GM04504 (cell line): ENCODE measurements at regions not wholly inside any gene's neighbourhood (a gene's known extent, or its start where the extent isn't known, plus 50 kb on each side); places are given as distances from the start of the nearest gene placed in this dataset.

Experiments
- DNase-seq: peaks from one replicate; pipeline ENCODE4 v3.0.0-alpha.2; 2012; ENCODE audit warnings: low read depth

DNA sequence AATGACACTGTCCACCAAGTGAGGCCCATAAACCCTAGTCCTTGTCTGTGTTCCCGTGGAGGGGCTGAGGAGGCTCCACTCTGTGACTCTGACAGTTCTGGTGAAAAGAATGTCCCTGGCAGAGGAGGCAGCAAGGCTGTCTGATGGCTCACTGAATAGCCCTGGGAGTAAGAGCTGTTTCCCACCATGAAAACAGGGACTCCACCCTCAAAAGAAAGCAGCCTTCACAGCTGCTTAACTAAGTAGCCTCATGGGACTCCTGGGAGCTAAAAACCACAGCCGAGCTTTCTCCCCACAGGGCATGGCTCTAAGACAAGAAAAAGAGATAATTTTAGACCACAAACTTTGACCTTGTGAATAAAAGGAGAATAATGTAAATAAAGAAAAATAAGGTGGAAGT, 135.1 kb upstream of the FRY start:
- DNase-seq: peak; percentile 90

DNA sequence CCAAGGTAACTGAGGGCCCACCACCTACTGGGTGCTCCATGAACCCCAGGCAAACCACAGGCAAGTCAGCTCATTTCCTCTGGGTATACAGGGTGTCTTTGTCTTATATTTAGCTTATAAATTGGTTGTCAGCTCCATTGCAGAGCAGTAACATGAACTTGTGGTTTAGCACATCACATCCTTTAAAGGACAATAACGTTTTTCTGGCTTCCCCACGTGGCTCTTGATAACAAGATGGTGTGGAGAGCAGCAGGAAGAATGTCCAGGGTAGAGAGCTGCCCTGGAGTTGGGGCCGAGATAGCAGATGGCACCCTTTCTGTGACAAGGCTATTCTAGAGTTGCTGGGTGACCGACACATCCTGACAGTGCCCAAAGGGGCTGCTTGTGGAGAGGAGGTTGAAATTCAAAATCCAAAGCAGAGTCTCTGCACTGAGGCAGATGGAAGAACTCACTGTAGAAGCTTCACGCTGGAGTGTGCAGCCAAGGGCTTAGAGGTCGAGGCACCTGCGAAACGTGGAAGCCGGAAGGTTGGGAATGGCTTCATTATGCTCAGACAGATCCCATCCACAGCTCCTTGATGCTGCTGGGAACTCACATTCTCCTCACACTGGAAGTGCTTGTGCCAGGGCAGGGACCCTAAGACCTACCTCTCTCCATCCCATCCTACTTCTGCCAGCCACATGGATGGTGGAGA, 133.0 kb upstream of the FRY start:
- DNase-seq: no peak

GRCh38 chr13:31901985-31902384, 129.6 kb upstream of the FRY start:
- DNase-seq: no peak

DNA sequence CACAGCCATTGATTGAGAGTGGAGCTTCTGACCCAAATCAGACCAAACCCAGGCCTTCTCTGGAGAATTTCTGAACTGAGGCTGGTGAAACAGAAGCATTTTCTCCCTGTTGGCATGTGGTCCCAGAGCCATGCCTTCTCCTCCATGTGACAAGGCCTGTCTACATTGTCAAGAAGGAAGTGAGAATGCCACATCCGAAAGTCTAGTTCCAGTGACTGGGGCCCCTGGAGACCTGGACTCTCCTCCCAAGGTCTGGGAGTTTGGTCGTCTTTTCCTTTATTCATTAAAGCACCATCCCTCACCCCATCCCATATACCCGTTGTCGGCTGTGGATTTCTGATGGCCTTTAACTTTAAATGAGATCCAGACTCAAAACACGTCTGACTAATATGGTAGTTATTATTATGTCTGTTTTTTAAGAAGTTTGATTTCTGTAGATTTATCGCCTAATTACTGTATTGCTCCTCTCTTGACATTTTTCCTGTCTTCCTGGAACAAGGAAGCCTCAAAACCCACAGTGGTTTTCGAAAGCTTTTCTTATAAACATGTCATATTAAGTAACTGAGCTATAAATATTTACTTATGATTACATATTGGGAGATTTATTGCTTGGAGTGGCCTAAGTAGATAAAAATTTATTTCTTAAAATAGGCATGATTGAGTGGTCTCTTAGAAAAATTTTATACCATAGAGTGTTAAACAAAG, 128.3 kb upstream of the FRY start:
- DNase-seq: no peak

DNA sequence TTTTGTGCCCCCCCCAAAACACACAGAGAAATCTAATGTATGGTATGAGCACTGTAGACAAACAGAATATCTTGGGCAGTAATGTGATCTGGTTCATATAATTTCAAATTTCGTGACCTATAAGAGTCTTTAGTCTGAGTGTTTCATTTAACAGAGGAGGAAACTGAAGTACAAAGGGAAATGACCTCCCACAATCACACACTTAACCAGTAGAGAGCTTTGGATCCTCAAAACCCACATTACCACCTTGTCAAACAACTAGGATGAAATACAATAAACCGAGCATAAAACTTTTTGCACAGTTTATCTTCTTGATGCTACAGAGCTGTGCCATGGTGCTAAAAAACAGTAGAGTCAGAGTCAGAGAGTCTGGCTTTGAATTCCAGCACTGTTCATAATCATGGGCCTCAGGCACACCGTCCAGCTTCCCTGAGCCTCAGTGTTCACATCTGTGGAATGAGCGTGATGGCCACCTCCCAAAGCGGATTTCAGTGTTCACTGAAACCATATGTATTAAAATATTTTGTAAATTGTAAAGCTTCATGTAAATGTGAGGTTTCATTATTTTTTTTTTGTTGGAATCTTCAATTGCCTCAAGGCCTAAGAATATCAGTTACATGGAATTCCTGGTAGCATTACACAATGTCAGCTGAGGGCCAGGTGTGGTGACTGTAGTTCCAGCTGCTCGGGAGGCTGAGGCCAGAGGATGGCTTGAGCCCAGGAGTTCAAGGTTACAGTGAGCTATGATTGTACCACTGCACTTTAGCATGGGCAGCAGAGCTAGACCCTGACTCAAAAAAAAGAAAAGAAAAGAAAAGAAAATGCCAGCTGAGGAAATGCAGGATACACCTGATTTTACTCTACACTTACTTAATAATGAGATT, 126.4 kb upstream of the FRY start:
- no peak for DNase-seq

- no peak for DNase-seq
Measured at GRCh38 chr13:31905961-31906360, 125.6 kb upstream of the FRY start.

DNA sequence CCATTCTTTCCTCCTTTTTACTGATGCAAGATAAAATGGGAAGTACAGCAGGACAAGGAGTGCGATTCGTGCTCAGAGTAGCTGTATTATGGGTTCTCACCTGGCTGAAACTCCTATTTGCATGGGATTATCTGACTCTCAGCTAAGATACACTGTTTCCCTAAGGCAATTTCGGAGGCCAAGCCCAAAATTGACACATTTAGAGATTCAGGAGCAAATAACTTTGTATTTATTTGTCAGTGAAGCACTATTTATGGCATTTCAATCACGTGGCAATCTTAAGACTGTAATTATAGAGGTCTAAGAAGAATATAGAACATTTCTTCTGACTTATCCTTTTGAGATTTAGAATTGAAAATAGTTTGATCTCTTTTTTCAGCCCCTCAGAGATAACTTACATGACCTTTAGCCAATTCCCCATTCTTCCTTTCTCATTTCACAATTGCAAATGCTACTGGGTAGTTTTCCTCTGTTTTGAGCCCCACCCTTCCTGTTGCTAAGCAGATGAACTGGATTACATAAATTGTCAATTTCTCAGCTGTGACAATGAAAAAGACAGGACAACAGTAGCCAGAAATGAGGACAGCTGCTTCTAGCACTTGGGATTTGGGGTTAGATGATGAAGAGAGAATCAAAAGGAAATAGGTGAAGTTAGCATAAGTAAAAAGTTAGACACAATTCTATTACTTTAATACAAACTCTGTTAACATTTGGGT, 122.7 kb upstream of the FRY start:
- DNase-seq: no peak

DNA sequence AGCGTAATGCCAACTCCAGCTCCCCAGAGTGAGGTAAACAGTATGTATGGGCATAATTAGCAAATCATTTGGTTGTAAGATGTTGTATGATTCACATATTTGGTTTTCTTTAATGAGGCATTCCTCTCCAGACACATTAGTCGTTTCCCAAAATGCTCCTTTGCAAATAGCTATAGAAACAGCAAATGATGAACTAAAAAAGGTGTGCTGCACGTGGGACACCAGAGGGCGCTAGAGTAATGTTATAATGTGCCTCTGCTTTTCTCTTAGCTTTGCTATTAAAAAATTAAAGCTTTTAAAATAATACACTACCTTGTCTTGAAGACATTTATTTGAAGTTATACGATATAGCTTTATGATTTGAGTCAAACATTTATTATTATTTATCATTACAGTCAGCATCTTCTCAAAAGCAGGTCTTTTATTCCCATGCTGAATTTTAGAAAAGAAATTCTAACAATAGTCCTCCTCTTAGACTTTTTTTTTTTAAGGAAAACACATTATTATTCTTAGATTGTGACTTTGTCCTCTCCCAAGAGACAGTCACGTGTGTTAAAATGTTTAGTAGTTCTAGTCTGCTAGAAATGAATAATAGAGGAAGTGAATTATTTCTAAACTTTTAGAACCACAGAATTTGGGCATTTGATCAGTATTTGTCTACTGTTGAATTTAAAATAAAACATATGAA, 121.6 kb upstream of the FRY start:
- peak; percentile 35 for DNase-seq

GRCh38 chr13:31910633-31911032, 120.9 kb upstream of the FRY start:
- DNase-seq: no peak

GRCh38 chr13:31912647-31913401, 118.8 kb upstream of the FRY start:
- DNase-seq: no peak

DNA sequence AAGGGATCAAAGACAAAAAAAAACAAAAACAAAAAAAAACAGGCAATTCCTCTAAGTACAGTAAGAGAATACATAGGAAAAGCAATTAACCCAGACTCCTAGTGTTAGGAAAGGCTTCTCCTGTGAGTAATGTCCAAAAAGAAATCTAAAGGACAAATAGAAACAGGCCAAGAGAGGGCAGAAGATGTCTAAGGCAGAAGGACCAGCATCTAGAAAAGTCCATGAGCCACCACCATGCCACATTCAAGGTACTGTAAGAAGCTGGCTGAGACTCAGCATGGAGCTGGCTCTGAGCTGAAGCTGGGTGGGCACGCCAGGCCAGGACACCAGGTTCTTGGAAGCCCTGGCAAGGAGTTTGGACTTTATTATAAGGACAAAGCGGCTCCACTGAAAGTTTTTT, 118.1 kb upstream of the FRY start:
- no peak for DNase-seq

DNA sequence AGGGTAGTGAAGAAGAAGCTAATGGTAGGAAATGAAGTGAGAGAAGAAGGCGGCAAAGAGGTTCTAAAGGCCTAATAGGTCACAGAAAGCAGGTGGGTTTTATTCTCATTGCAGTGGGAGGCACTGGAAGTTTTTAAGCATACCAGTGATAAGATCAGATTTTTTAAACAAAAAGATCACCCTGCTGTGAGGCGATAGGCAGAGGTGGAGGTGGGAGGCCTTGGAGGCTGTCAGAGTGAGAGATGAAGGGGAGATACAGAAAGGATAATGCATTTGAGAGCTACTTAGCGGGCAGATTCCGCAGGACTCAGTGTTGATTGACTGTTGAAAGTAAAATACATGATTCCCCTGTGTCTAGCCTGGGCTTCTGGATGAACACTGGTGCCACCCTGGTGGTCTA, 116.7 kb upstream of the FRY start:
- DNase-seq: no peak

GRCh38 chr13:31918707-31919106, 112.9 kb upstream of the FRY start:
- no peak for DNase-seq

- no peak for DNase-seq
Measured at GRCh38 chr13:31919241-31919640, 112.3 kb upstream of the FRY start.

- no peak for DNase-seq
Measured at GRCh38 chr13:31919971-31920726, 111.4 kb upstream of the FRY start.

DNA sequence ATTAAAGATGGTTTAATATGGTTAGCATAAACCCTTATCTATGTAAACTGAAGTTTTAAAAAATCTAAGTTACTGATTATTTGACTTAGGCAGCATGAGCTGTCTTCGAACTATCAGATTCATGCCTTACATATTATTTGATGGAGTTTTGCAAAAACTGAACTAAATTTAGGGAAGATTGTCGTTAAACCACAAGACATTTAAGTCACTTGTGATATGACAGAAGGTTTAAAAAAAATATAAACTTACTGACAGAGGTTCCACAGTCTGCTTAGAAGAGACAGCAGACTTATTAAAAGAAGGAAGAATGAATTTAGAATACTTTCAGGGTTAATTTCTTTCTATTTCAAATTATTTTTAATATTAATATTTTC, 110.9 kb upstream of the FRY start:
- DNase-seq: no peak

GRCh38 chr13:31922724-31923123, 108.8 kb upstream of the FRY start:
- no peak for DNase-seq

- DNase-seq: no peak
Measured at GRCh38 chr13:31923134-31923763, 108.3 kb upstream of the FRY start.

- DNase-seq: no peak
Measured at GRCh38 chr13:31925079-31925478, 106.5 kb upstream of the FRY start.

GRCh38 chr13:31927219-31927653, 104.3 kb upstream of the FRY start:
- no peak for DNase-seq
